Tibial nerve (tissue), 3 donors: ENCODE measurements at regions not wholly inside any gene's neighbourhood (a gene's known extent, or its start where the extent isn't known, plus 50 kb on each side); places are given as distances from the start of the nearest gene placed in this dataset.

Experiments
- POLR2A ChIP-seq, 2 donors: fragments of 450-650 bp; IDR thresholded peaks; one replicate each; pipeline ENCODE4 v1.6.1; 2017; ENCODE audit warnings: antibody characterized with exemption in 2 of 2, mild to moderate bottlenecking in 2 of 2, moderate library complexity in 2 of 2
- TF ChIP-seq, protein P1 (sequence below), 5 experiments: fragments of 200-600 bp in 3 of 5; fragments of 450-650 bp in 2 of 5; sonication (generic) in 3 of 5; IDR thresholded peaks; one replicate each; pipeline ENCODE4 v1.5.1; 2016 to 2019; ENCODE audit warnings: antibody characterized with exemption in 5 of 5, mild to moderate bottlenecking in 3 of 5, moderate library complexity in 2 of 5

- no peak for TF ChIP-seq POLR2A (IDR thresholded peaks at IDR 0.05)
- TF ChIP-seq, protein P1, sequence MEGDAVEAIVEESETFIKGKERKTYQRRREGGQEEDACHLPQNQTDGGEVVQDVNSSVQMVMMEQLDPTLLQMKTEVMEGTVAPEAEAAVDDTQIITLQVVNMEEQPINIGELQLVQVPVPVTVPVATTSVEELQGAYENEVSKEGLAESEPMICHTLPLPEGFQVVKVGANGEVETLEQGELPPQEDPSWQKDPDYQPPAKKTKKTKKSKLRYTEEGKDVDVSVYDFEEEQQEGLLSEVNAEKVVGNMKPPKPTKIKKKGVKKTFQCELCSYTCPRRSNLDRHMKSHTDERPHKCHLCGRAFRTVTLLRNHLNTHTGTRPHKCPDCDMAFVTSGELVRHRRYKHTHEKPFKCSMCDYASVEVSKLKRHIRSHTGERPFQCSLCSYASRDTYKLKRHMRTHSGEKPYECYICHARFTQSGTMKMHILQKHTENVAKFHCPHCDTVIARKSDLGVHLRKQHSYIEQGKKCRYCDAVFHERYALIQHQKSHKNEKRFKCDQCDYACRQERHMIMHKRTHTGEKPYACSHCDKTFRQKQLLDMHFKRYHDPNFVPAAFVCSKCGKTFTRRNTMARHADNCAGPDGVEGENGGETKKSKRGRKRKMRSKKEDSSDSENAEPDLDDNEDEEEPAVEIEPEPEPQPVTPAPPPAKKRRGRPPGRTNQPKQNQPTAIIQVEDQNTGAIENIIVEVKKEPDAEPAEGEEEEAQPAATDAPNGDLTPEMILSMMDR (IDR thresholded peaks at IDR 0.05), result no peak
Measured at GRCh38 chr5:98458726-98459125, 314.7 kb upstream of the RGMB start.
